HEK293T (cell line): ENCODE measurements at regions not wholly inside any gene's neighbourhood (a gene's known extent, or its start where the extent isn't known, plus 50 kb on each side); places are given as distances from the start of the nearest gene placed in this dataset.

Source experiments
- LEF1 ChIP-seq: fragments of 450-650 bp; IDR thresholded peaks from 2 replicates; pipeline ENCODE4 v1.6.1; 2017; ENCODE audit warnings: mild to moderate bottlenecking, borderline replicate concordance
- SUZ12 ChIP-seq: fragments of 450-650 bp; IDR thresholded peaks from 2 replicates; pipeline ENCODE4 v1.6.1; 2016; ENCODE audit warnings: mild to moderate bottlenecking
- ZNF384 ChIP-seq: fragments of 450-650 bp; IDR thresholded peaks from 2 replicates; pipeline ENCODE4 v1.6.1; 2016

GRCh38 chr15:95247071-95247984 lies 1016.0 kb downstream of the MCTP2 start:
- TF ChIP-seq ZNF384 (no peak), SUZ12 (no peak), LEF1 (no peak)
